GM21423 (cell line): ENCODE measurements at regions not wholly inside any gene's neighbourhood (a gene's known extent, or its start where the extent isn't known, plus 50 kb on each side); places are given as distances from the start of the nearest gene placed in this dataset.

ENCODE experiments used
- ATAC-seq: cut with Tn5 transposase; IDR thresholded peaks from one replicate; pipeline ENCODE4 v1.9.1; 2021; ENCODE audit warnings: mild to moderate bottlenecking, moderate library complexity; ENCODE audit not compliant: unreplicated experiment

- no peak for ATAC-seq
Observed at GRCh38 chr7:155360495-155361345, 63.0 kb downstream of the INSIG1 start.

- ATAC-seq: no peak
Observed at GRCh38 chr7:155361346-155361680, 63.6 kb downstream of the INSIG1 start.

DNA sequence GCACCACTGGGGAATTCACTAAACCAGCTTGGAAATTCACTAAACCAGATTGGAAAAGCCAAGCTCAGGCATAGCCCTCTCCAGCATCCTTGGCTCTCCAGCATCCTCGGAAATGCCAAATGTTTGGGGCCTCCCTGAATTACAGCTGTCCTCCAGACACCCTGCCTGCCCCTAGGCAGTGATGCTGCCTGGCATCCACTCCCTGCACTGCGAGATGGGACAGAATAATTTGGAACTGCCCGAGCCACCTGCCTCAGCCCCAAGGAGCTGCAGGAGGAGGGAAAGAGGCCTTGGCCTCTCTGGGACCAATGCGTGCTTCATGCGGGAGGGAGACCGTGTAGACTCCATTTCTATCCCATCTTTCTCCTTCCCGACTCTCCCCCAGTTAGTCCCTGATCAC, 64.3 kb downstream of the INSIG1 start:
- no peak for ATAC-seq

DNA sequence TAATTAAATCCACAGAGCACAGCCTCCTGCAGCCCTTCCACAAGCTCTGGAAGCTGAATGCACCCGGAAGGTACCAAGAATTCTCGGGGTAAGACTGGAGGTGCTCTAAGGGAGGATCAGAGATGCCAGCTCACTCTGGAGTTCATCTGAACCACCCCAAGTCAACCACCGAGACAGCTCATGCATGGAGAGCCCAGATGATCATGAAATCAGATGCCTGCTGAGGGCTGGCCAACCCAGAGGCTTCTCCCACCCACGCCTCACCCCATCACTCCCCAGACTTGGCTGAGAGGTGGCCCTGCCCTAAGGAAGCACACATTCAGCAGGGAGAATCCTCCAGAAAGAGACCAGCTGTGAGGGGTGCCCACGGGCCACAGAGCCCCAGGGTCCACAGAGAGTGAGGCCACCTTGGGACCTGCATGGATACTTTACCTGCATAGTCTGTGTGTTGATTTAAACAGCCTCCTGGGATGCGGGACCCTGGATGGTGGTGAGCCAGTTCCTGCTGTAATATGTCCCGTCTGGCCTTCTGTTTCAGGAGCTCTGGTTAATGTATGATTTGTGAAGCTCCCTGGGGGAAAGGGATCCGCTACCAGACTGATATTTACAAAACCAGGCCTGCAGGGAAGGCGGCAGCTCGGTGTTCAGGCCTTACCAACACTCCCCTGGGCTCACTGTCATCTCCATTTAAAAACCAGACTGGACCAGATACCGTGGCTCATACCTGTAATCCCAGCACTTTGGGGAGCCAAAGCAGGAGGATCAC, 64.9 kb downstream of the INSIG1 start:
- no peak for ATAC-seq

DNA sequence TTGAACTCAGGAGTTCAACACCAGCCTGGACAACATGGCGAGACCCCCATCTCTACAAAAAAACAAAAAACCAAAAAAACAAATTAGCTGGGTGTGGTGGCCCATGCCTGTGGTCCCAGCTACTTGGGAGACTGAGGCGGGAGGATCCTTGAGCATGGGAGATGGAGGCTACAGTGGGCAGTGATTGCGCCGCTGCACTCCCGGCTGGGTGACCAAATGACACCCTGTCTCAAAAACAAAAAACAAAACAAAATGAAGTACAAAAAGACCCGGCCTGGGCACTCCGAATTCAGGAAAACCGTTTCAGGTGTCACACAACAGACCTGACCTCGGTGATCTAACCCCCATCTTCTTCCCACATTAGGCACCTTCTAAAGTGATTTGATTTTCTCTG, 65.5 kb downstream of the INSIG1 start:
- ATAC-seq: no peak

DNA sequence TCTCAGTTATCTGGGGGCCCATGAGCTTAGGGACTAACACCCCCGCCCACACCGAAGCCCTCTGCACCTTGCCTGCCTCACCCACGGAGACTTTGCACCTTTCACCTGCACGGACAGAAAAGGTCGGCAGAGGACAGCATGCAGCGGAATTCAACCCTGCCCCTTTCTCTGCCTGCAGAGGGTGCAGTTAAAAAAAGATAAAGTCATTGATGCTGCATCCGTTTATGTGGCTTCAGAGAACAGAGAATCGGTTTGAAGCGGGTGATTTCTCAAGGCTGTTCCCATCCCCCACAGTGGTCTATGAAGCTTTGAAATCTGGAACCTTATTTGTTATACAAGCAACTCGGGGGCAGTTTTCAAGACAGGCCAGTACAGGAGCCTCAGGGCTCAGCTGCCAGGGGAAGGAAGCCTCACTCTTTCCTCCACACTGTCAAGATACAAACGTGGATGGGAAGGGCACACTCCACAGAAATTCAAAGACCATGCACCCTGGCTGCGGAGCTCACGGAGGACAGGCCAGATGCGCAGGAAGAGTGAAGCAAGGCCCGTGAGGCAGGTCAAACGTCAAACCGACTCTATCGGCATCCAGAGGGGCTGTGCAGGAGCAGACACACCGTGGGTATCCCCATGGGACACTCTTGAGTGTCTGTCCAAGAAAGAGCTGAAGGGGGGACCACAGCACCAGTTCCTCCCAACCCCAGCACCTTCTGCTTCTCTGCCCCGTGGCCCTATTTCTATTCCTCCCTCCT, 66.3 kb downstream of the INSIG1 start:
- ATAC-seq: no peak

DNA sequence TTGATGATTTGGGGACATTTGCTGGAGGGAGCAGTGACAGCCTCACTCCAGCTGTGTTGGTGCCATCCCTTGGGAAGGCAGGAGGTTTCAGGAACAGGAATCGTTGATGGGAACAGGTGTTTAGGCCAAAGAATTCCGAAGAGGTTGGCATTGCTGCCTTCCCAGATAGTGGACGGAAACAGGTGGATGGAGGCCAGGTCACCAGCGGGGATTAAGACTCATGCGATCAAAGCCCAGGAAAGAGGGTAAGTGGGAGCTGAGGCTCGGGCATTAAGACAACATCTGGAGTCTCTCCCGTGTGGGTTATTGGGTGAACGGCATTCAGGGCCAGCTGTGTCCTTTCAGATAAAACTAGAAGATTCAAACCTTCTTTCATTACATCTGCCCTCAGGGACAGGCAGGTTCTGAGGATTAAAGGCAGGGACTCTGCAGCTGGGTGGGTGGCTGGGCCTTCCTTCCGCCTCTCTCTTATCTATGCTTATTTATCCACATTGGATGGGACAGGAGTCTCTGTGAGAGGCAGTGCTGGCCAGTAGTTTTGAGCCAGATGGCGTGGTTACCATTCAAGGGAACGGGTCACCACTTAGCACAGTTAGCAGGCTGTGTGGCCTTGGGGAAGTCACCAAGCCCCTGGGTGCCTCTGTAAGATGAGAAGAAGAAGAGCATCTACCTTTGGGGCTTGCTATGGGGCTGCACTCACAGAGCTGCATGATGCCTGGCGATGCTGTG, 67.6 kb downstream of the INSIG1 start:
- ATAC-seq: no peak

DNA sequence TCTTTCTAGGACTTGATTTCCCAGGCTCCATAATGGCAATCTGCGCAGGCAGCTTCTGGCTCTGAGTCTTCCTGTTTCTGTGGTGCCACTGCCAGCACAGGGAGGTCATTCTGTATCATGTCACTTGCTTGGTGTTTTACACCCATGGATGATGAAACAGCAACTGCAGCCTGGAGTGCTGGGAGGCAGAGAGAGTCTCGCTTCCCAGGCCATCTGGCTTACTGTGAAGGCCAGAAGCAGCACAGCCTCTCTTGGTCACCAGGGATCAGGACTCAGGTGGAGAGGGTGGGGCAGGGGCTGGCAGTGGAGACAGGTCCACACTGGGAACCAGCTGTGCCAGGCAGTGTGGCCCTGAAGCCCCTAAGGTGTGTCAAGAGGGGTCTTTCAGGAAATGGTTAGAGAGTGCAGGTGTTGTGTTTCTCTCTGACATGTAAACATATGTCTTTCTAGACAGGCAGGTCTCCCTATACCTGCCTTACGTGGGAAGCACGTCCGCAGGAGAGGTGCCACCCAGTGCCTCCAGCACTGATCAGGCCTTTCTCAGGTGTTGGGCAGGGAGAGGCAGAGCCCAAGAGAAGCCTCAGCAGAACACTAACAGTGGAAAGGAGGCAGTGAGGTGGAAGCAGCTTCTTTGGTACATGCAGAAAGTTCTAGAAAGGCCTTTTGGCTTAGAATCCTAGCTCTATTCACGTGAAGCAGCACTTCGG, 71.4 kb downstream of the INSIG1 start:
- ATAC-seq: no peak

GRCh38 chr7:155369766-155370165, 72.1 kb downstream of the INSIG1 start:
- ATAC-seq: no peak

DNA sequence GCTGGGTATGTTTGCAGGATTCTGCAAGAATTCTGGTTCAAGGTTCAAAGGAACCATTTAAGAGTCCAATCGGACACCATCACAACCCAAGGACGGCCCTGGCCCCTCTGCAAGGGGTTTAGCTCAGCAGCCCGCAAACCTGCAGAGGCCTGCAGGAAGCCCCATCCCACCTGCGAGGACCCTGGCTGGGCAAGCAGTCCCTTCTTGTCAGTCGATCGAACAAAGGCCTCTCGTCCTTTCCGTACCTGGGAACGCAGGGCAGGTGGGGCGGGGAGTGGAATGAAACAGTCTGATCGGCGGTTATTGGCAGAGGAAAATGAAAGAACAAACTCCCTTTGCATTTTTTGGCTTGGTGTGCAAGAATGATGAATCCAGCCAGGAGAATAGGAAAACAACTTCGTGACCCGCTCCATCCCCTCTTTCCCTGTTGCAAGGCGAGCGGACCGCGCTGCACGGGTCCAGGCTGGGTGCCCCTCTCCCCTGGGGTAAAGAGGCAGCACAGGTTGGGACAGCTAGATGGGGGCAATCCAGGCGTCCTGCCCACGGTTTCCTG, 73.7 kb downstream of the INSIG1 start:
- ATAC-seq: no peak

- no peak for ATAC-seq
Observed at GRCh38 chr7:155371884-155372781, 74.5 kb downstream of the INSIG1 start.

- no peak for ATAC-seq
Observed at GRCh38 chr7:155372782-155373358, 75.2 kb downstream of the INSIG1 start.

DNA sequence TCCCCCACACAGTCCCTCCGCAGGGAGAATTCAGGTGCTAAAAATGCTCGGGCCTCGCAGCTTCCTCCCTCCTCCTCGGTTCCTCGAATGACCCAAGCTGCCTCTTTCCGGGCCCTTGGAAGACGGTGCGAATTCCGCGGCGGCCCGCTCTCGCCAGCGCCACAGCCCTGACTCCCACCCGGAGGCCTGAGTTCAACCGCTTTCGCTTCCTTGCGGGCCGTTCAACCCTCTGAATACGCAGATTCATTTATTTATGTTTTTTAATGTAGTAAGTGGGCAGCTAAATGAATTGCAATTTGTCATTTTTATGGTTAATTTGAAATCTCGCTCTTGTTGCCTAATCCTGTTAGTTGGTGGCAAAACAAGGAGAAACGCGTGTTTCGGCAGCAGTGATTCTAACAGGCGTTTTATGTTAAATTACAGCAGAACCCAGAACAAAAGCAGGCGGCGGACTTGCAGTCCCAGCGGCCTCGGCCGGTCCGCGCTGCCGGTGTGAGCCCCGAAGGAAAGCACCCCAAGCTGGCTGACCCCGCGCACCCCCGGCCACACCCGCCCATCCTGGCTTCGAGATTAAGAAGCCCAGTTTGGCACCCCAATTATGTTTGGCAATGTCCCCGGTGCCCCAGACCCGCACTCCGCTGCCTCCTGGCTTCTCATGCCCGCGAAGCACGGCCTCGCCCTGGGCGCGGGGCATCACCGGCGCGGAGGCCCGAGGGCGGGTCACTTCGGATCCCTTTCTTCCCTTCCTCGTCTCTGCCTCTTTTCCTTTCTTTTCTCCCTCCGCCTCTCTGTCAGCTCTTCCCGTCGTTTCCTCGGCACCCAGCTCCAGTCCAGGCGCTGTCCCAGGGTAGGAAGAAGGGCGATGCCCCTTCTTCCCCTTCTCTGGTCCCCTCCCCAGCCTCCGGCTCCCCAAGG, 75.9 kb downstream of the INSIG1 start:
- ATAC-seq: no peak

GRCh38 chr7:155374276-155375252, 76.9 kb downstream of the INSIG1 start:
- ATAC-seq: no peak

DNA sequence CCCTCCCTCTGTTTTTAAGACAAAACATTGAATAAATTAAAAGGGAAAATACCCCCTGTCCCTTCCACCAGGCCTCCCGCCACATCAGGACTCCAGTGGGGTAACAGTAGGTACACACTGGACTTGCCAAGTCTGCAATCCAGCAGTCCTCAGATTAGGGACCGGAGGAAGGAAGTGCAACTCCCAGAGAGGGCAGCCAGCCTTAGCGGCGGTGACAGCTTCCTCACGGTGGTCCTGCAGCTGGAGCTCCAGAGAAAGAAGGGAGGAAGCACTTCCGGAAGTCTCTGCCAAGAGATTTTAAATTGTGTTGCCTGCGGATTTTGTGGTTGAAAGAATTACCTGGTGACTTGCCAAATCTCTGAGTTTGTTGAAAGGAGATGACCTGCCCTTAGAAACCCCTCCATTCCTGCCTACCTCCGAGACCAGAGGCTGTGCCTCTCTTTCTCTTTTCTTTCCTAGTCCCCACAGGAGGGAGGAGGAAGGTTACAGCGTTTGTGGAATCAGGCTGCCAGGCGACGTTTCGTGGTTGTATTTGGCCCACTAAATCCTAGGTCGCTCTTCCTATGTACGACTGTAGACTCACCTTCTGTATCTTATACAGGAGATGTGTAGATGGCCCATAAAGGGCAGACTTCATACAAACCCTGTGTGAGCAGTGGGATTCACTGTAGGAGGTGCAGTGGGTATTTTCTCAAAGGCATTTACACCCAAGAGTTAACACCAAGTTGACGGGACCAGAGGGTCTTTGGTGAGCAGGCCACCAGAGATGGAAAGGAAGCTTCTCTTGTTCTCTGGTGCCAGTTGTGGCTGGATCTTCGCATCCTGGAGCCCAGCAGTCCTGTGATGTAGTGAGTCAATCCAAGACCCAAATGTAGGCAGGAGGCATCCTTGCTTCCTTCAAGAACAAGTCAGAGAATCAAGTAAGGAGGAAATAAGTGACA, 77.9 kb downstream of the INSIG1 start:
- no peak for ATAC-seq
